CD4-positive, alpha-beta T cell (primary cell): ENCODE measurements at regions not wholly inside any gene's neighbourhood (a gene's known extent, or its start where the extent isn't known, plus 50 kb on each side); places are given as distances from the start of the nearest gene placed in this dataset.

Experiments used
- ATAC-seq: fragments of 200-7000 bp; cut with Tn5 transposase; one replicate; pipeline ENCODE4 v1.10.0; 2022; ENCODE audit warnings: mild to moderate bottlenecking; ENCODE audit not compliant: poor library complexity
- CTCF ChIA-PET: fragments of 350-600 bp; sonication (Branson Sonifier 250); formaldehyde crosslinking; loops from one replicate; lab custom pipeline; 2021; ENCODE audit warnings: antibody characterized with exemption, inconsistent platforms; lab: Charles Lee
- POLR2A ChIA-PET: fragments of 350-600 bp; sonication (Branson Sonifier 250); formaldehyde crosslinking; loops from one replicate; lab custom pipeline; 2021; ENCODE audit warnings: antibody characterized with exemption, inconsistent platforms; lab: Charles Lee
- DNase-seq, 14 experiments: peaks; one replicate each; pipeline ENCODE4 v3.0.0-alpha.2; 2013 to 2020; ENCODE audit warnings: mixed read lengths in 2 of 14
- H3K27ac ChIP-seq, 2 donors: one replicate each; pipeline versions ENCODE4 v1.5.1 to v1.7.0; 2013; ENCODE audit warnings: low read length in 2 of 2, low read depth in 1 of 2, mild to moderate bottlenecking in 1 of 2
- H3K27me3 ChIP-seq, 2 experiments: 1 replicate in 1 of 2; 2 replicates in 1 of 2; pipeline versions ENCODE4 v1.6.1 to v1.7.0; 2013; ENCODE audit warnings: low read length in 2 of 2, control low read depth in 1 of 2, mild to moderate bottlenecking in 1 of 2, moderate library complexity in 1 of 2; ENCODE audit not compliant: insufficient read depth in 2 of 2, control insufficient read depth in 1 of 2
- H3K36me3 ChIP-seq: one replicate; pipeline ENCODE4 v1.6.1; 2013; ENCODE audit warnings: low read length, control low read depth; ENCODE audit not compliant: insufficient read depth
- H3K4me1 ChIP-seq: one replicate; pipeline ENCODE4 v1.6.1; 2013; ENCODE audit warnings: low read length, control low read depth; ENCODE audit not compliant: insufficient read depth
- H3K4me3 ChIP-seq: one replicate; pipeline ENCODE4 v1.5.1; 2013; ENCODE audit warnings: mild to moderate bottlenecking, low read length, moderate library complexity
- H3K9me3 ChIP-seq, 2 experiments: 1 replicate in 1 of 2; 2 replicates in 1 of 2; pipeline versions ENCODE4 v1.6.1 to v1.7.0; 2013; ENCODE audit warnings: low read length in 2 of 2, mild to moderate bottlenecking in 2 of 2, control low read depth in 1 of 2, moderate library complexity in 1 of 2; ENCODE audit not compliant: control insufficient read depth in 1 of 2, insufficient read depth in 1 of 2
- H3K27ac Mint-ChIP-seq: one replicate; pipeline ENCODE4 v1.8.0; 2020; ENCODE audit warnings: mixed read lengths
- H3K27me3 Mint-ChIP-seq: one replicate; pipeline ENCODE4 v1.8.0; 2021; ENCODE audit warnings: mixed read lengths
- H3K36me3 Mint-ChIP-seq: one replicate; pipeline ENCODE4 v1.8.0; 2021; ENCODE audit warnings: low read depth, mixed read lengths
- H3K4me1 Mint-ChIP-seq: one replicate; pipeline ENCODE4 v1.8.0; 2021; ENCODE audit warnings: low read depth, mixed read lengths
- H3K4me3 Mint-ChIP-seq: one replicate; pipeline ENCODE4 v1.8.0; 2020; ENCODE audit warnings: mild to moderate bottlenecking, mixed read lengths
- H3K9me3 Mint-ChIP-seq: one replicate; pipeline ENCODE4 v1.8.0; 2020; ENCODE audit warnings: mixed read lengths
- intact Hi-C, 2 experiments: fragments of 100-400 bp; cut with DNase I in 1 of 2; cut with micrococcal nuclease in 1 of 2; formaldehyde crosslinking; loops; one replicate each; pipeline versions ENCODE4 v1.15.1 to v1.9.0; 2023 to 2025; cut with DNase I, micrococcal nuclease
- TF ChIP-seq, protein P1 (sequence below): fragments of 200-600 bp; IDR thresholded peaks from one replicate; pipeline ENCODE4 v1.8.0; 2022; ENCODE audit warnings: antibody characterized with exemption, mild to moderate bottlenecking

DNA sequence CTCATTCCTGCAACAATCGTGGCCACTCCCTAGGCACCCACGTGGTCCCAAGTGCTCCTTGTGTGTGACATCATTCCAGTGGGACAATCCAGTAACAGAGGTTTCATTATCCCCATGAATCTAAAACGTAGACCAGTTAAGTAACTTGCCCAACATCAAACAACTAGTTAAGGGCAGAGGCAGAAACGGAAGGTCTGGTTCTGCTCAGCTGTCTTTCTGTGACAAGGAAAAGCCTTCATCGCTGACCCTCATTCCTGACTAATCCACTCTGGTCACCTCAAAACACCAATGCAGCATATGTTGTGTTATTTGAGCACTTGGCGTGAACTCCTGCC is 261.4 kb upstream of the JARID2 start:
- no peak for ATAC-seq

DNA sequence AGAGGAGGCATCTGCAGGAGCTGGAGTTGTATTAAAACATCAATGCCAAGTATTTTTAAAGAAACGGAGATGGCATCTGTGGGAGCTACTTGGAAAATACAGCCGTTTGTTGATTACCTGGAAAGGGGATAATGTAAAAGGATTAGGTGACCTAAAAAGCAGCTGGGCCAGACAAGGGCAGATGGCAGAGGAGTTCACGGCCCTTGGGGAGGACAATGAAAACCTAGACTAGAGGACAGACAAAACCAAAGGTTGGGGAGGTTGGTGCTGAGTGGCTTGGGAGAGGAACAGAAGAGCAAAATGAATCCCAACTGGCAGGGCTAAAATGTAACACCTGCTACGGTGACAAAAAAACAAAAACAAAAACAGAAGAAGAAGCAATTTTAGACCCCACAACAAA is 260.5 kb upstream of the JARID2 start:
- H3K4me1 Mint-ChIP-seq: no peaks in the 10 kb centered on the region
- no peaks in the 10 kb centered on the region for H3K4me1 ChIP-seq
- no peak overlapping the region for H3K4me3 Mint-ChIP-seq
- intact Hi-C loops: no loop called here
- POLR2A ChIA-PET: no interaction called here
- no peaks in the 10 kb centered on the region for H3K27me3 Mint-ChIP-seq
- ATAC-seq: no peak
- no peaks in the 10 kb centered on the region for H3K36me3 Mint-ChIP-seq
- no peak overlapping the region for H3K27ac ChIP-seq
- no peak overlapping the region for H3K4me3 ChIP-seq
- no peaks in the 10 kb centered on the region for H3K27me3 ChIP-seq
- CTCF ChIA-PET: no interaction called here
- no peaks in the 10 kb centered on the region for H3K9me3 ChIP-seq
- H3K36me3 ChIP-seq: no peaks in the 10 kb centered on the region
- no peak for DNase-seq
- H3K9me3 Mint-ChIP-seq: no peaks in the 10 kb centered on the region
- TF ChIP-seq, protein P1, sequence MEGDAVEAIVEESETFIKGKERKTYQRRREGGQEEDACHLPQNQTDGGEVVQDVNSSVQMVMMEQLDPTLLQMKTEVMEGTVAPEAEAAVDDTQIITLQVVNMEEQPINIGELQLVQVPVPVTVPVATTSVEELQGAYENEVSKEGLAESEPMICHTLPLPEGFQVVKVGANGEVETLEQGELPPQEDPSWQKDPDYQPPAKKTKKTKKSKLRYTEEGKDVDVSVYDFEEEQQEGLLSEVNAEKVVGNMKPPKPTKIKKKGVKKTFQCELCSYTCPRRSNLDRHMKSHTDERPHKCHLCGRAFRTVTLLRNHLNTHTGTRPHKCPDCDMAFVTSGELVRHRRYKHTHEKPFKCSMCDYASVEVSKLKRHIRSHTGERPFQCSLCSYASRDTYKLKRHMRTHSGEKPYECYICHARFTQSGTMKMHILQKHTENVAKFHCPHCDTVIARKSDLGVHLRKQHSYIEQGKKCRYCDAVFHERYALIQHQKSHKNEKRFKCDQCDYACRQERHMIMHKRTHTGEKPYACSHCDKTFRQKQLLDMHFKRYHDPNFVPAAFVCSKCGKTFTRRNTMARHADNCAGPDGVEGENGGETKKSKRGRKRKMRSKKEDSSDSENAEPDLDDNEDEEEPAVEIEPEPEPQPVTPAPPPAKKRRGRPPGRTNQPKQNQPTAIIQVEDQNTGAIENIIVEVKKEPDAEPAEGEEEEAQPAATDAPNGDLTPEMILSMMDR: no peak
- H3K27ac Mint-ChIP-seq: no peak overlapping the region

More for the DNA sequence above, 261.4 kb upstream of the JARID2 start:
- TF ChIP-seq, protein P1: no peak
- POLR2A ChIA-PET: no interaction called here
- no peak overlapping the region for H3K4me3 Mint-ChIP-seq
- H3K27ac ChIP-seq: no peak overlapping the region
- no peaks in the 10 kb centered on the region for H3K36me3 Mint-ChIP-seq
- no peaks in the 10 kb centered on the region for H3K27me3 ChIP-seq
- H3K4me1 ChIP-seq: no peaks in the 10 kb centered on the region
- DNase-seq: no peak
- H3K36me3 ChIP-seq: no peaks in the 10 kb centered on the region
- H3K27ac Mint-ChIP-seq: no peak overlapping the region
- H3K4me3 ChIP-seq: no peak overlapping the region
- no peaks in the 10 kb centered on the region for H3K9me3 ChIP-seq
- no peaks in the 10 kb centered on the region for H3K4me1 Mint-ChIP-seq
- no peaks in the 10 kb centered on the region for H3K27me3 Mint-ChIP-seq
- intact Hi-C loops: no loop called here
- CTCF ChIA-PET: no interaction called here
- H3K9me3 Mint-ChIP-seq: no peaks in the 10 kb centered on the region

DNA sequence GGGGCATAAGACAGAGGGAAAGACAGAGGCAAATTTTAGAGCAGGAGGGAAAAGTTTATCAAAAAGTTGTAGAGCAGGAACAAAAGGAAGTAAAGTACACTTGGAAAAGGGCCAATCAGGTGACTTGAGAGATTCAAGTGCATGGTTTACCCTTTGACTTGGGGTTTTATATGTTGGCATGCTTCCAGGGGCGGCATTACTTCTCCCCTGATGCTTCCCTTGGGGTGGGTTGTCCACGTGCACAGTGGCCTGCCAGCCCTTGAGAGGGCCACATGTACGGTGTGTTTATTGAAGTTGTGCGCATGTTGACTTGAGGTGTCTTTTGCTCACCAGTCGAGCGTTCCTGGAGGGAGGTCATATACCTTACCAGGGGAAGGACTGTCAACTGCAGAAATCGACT is 259.5 kb upstream of the JARID2 start:
- Histone ChIP-seq H3K9me3 (no peaks in the 10 kb centered on the region), H3K4me3 (no peak overlapping the region), H3K36me3 (no peaks in the 10 kb centered on the region), H3K27me3 (no peaks in the 10 kb centered on the region), H3K4me1 (no peaks in the 10 kb centered on the region), H3K27ac (no peak overlapping the region)
- no peaks in the 10 kb centered on the region for H3K4me1 Mint-ChIP-seq
- TF ChIP-seq, protein P1: no peak
- no peaks in the 10 kb centered on the region for H3K36me3 Mint-ChIP-seq
- H3K9me3 Mint-ChIP-seq: no peaks in the 10 kb centered on the region
- no peak overlapping the region for H3K27ac Mint-ChIP-seq
- ChIA-PET CTCF (no interaction called here), POLR2A (no interaction called here)
- H3K27me3 Mint-ChIP-seq: no peaks in the 10 kb centered on the region
- intact Hi-C loops: no loop called here
- H3K4me3 Mint-ChIP-seq: no peak overlapping the region
- no peak for DNase-seq
- no peak for ATAC-seq
